GOT3 (cell line): ENCODE measurements at regions not wholly inside any gene's neighbourhood (a gene's known extent, or its start where the extent isn't known, plus 50 kb on each side); places are given as distances from the start of the nearest gene placed in this dataset.

Source experiments
- DNase-seq: peaks from one replicate; lab custom pipeline; 2025; ENCODE audit warnings: mixed read lengths; lab: John Stamatoyannopoulos, UW

DNA sequence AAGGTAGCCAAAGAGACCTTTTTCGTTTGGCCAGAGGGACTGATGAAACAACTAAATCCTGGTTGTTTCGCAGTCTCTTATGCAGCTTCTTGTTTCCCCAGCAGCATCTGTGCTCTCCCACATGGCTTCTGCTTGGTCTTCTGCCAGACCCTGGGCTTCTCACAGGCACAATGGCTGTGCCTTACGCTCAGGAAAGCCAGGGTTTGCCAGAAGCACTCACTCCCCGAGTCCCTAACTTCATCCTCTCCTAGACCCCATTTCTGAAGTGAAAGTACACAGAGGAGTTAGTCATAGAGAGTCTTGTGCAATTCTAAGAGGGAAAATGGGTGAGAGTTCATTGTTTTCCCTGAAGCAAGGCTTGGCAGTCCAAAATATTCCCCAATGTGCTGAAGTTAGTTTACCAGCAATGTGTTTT is 121.7 kb downstream of the EVX1 start:
- peak; percentile 13 for DNase-seq

- no peak for DNase-seq
These were observed 124.8 kb downstream of the EVX1 start for GRCh38 chr7:27367179-27367932.

DNA sequence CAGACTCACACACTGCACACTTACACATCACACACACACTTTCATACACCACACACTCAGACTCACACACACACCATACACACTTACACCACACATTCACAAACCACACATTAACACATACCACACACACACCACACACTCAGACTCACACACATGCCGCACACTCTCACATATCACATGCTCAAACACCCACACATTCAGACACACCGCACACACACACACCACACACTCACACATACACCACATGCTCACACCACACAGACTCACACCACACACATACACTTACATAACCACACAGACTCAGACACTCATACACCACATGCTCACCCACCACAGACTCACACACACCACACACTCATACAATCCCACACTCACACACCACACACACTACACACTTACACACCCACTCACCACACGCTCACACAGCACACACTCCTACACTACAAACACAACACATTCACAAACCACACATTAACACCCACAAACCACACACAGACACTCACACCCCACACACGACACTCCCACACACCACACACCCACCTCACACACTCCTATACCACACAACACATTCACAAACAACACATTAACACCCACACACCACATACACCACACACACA is 125.4 kb downstream of the EVX1 start:
- no peak for DNase-seq

DNA sequence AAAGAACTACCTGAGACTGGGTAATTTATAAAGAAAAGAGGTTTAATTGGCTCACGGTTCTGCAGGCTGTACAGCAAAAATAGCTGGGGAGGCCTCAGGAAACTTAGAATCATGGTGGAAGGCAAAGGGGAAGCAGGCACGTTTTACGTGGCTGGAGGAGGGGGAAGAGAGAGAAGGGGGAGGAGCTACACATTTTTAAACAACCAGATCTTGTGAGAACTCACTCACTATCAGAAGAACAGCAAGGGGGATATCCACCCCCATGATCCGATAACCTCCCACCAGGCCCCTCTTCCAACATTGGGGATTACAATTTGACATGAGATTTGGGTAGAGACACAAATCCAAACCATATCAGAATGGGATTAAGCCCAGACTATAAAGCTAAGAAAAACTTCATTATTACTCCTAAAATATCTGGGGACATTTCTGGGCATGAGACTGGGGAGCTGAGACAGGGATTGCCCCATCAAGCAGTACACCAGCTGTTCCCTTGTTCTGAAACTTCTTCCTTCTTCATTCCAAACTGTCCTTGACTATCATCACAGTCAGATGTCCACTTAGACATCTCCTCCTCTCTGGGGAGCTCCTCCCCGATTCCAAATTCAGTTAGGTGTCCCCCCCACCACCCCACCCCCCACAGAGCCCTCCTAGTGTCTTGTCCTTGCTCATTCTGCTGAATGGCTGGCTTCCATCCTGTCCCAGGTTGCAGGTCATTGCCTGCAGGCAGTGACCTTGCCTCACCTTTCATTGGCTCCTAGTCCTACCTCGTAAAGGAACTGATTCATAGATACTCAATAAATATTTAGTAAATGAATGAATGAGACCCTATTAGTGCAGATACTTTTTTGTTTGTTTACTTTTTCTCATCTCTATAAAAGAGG is 132.6 kb downstream of the EVX1 start:
- DNase-seq, result no peak

- no peak for DNase-seq
These were observed 133.4 kb downstream of the EVX1 start for GRCh38 chr7:27375958-27376357.

GRCh38 chr7:27377988-27378387 is 135.4 kb downstream of the EVX1 start:
- no peak for DNase-seq

- DNase-seq, result no peak
These were observed 139.7 kb downstream of the EVX1 start for GRCh38 chr7:27382307-27382706.

DNA sequence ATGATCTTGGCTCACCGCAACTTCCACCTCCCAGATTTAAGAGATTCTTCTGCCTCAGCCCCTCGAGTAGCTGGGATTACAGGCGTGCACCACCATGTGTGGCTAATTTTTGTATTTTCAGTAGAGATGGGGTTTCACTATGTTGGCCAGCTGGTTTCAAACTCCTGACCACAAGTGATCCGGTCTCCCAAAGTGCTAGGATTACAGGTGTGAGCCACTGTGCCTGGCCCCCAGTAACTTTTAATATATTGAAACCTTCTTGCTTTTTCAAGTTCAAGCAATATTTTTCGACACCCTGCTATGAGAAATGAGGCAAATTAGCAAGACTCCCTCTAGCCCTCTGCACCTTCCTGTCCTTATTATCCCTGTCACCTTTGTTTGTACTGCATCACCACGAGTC is 144.0 kb downstream of the EVX1 start:
- no peak for DNase-seq

- no peak for DNase-seq
These were observed 145.3 kb downstream of the EVX1 start for GRCh38 chr7:27387864-27388263.

DNA sequence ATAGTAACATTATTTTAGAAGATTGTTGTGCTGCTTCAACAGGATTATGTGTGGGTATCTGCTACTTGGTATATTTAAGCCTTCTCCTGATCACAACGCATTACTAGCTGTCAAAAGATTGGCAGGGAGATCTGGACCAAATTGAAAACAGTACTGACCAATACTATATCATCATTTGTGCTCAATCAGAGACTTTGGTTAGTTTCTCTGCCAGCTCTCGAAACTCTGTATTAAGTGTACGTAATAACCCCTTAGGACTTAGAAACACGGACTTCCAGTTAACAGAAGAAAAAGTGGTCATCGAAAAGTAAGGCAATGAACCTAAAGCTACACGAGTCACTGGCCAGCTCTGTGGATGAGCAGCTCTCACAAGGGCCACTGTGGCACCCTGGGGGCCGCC is 146.0 kb downstream of the EVX1 start:
- DNase-seq, result no peak

GRCh38 chr7:27389496-27389895 is 146.9 kb downstream of the EVX1 start:
- DNase-seq, result no peak

DNA sequence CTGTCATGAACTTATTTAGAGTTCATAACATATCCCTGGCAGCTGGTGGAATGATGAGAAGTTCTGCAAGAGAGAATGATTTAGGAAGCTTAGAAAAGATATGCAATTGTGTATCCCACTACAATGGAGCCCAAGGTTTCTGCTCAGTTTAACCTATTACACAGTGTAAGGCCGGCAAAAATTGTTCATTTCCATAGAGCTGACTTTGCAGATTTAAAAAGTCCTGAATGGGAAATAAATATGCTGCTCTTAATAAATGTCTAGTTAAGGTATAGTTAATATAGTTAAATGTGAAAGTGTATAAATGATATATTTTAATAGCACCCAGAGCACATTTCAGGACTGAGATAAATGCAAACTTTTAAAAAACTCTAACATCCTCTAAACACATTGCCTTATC is 149.9 kb downstream of the EVX1 start:
- no peak for DNase-seq

- no peak for DNase-seq
These were observed 152.3 kb downstream of the EVX1 start for GRCh38 chr7:27394871-27395270.

GRCh38 chr7:27395626-27396025 is 153.0 kb downstream of the EVX1 start:
- DNase-seq, result no peak

DNA sequence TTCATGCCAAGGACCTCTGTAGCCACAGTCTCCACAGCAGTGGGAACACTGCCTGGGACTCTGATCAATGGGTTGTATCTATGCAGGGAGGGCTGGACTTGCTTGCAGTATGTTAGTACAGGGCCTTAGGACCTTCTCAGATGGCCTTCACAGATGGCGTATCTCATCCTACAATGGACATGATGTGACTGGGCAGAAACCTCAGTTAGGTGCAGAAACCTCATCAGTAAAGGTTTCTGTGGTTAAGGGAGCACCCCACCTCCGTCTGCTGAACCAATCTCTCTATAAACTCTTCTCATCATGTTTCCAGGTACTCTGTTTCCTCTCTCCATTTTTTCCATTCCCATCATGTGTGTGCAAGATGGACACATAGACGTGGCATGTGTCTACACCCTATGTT is 154.9 kb downstream of the EVX1 start:
- no peak for DNase-seq

GRCh38 chr7:27398851-27399250 is 156.2 kb downstream of the EVX1 start:
- DNase-seq, result no peak

DNA sequence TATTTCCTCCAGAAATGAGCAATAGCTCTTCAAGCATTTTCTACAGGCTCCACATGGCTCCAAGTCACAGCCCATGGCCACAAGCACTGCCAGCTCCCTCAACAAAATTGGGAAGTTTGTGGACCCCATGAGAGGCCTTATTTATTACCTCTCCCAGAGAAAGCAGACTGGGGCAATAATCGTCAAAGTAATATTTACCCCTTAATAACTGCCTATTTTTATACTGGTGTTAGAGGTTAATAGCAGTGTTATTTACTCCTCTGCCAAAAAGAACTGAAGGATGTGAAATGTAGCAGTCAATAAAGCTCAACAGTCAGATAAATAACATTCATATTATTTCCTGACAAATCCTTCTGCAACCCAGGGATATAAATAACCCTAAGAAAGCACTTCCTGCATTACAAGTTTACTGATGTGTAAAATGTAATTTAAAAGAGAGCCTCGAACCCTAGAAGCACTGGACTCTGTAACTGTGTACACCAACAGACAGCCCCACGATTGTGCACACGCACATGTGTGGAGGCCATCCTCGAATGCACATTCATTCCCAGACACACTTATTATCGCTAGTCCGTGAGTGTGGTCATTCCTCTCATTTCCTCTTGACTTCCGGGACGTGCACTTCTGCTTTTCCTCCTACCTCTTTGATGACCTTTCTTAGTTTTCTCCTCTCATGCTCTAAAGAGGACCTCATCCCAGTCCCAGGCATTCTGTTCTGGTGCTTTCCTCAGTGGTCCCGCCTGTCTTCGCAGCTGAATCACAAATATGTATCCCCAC is 157.4 kb downstream of the EVX1 start:
- no peak for DNase-seq

- no peak for DNase-seq
These were observed 163.2 kb downstream of the EVX1 start for GRCh38 chr7:27405780-27406179.

DNA sequence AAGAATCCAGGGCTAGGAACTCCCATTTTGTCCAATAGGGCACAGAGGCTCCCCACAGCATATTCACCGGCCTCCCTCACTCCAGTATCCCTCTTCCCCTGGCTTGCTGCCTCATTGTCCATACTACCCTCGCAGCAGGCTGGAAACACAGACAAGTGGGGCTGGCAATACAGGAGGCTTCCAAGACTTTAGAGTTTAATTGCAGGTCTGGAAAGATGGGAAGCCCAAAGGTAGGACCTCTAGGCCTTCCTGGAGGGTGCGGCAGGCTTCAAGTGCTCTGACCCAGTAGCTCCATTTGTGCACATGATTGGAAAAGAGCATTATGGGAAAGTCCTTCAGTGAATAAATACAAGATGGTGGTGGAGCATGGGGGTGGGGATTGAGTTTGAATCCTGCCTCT is 166.7 kb downstream of the EVX1 start:
- no peak for DNase-seq

GRCh38 chr7:27409776-27410175 is 167.2 kb downstream of the EVX1 start:
- DNase-seq, result no peak

- no peak for DNase-seq
These were observed 168.4 kb downstream of the EVX1 start for GRCh38 chr7:27410812-27411544.
